CD4-positive, alpha-beta T cell (primary cell): ENCODE measurements at regions not wholly inside any gene's neighbourhood (a gene's known extent, or its start where the extent isn't known, plus 50 kb on each side); places are given as distances from the start of the nearest gene placed in this dataset.

ENCODE experiments used
- ATAC-seq: fragments of 200-7000 bp; cut with Tn5 transposase; one replicate; pipeline ENCODE4 v1.10.0; 2022; ENCODE audit warnings: mild to moderate bottlenecking; ENCODE audit not compliant: poor library complexity
- CTCF ChIA-PET: fragments of 350-600 bp; sonication (Branson Sonifier 250); formaldehyde crosslinking; loops from one replicate; lab custom pipeline; 2021; ENCODE audit warnings: antibody characterized with exemption, inconsistent platforms; lab: Charles Lee
- POLR2A ChIA-PET: fragments of 350-600 bp; sonication (Branson Sonifier 250); formaldehyde crosslinking; loops from one replicate; lab custom pipeline; 2021; ENCODE audit warnings: antibody characterized with exemption, inconsistent platforms; lab: Charles Lee
- DNase-seq, 14 experiments: peaks; one replicate each; pipeline ENCODE4 v3.0.0-alpha.2; 2013 to 2020; ENCODE audit warnings: mixed read lengths in 2 of 14
- H3K27ac ChIP-seq, 2 donors: one replicate each; pipeline versions ENCODE4 v1.5.1 to v1.7.0; 2013; ENCODE audit warnings: low read length in 2 of 2, low read depth in 1 of 2, mild to moderate bottlenecking in 1 of 2
- H3K27me3 ChIP-seq, 2 experiments: 1 replicate in 1 of 2; 2 replicates in 1 of 2; pipeline versions ENCODE4 v1.6.1 to v1.7.0; 2013; ENCODE audit warnings: low read length in 2 of 2, control low read depth in 1 of 2, mild to moderate bottlenecking in 1 of 2, moderate library complexity in 1 of 2; ENCODE audit not compliant: insufficient read depth in 2 of 2, control insufficient read depth in 1 of 2
- H3K36me3 ChIP-seq: one replicate; pipeline ENCODE4 v1.6.1; 2013; ENCODE audit warnings: low read length, control low read depth; ENCODE audit not compliant: insufficient read depth
- H3K4me1 ChIP-seq: one replicate; pipeline ENCODE4 v1.6.1; 2013; ENCODE audit warnings: low read length, control low read depth; ENCODE audit not compliant: insufficient read depth
- H3K4me3 ChIP-seq: one replicate; pipeline ENCODE4 v1.5.1; 2013; ENCODE audit warnings: mild to moderate bottlenecking, low read length, moderate library complexity
- H3K9me3 ChIP-seq, 2 experiments: 1 replicate in 1 of 2; 2 replicates in 1 of 2; pipeline versions ENCODE4 v1.6.1 to v1.7.0; 2013; ENCODE audit warnings: low read length in 2 of 2, mild to moderate bottlenecking in 2 of 2, control low read depth in 1 of 2, moderate library complexity in 1 of 2; ENCODE audit not compliant: control insufficient read depth in 1 of 2, insufficient read depth in 1 of 2
- H3K27ac Mint-ChIP-seq: one replicate; pipeline ENCODE4 v1.8.0; 2020; ENCODE audit warnings: mixed read lengths
- H3K27me3 Mint-ChIP-seq: one replicate; pipeline ENCODE4 v1.8.0; 2021; ENCODE audit warnings: mixed read lengths
- H3K36me3 Mint-ChIP-seq: one replicate; pipeline ENCODE4 v1.8.0; 2021; ENCODE audit warnings: low read depth, mixed read lengths
- H3K4me1 Mint-ChIP-seq: one replicate; pipeline ENCODE4 v1.8.0; 2021; ENCODE audit warnings: low read depth, mixed read lengths
- H3K4me3 Mint-ChIP-seq: one replicate; pipeline ENCODE4 v1.8.0; 2020; ENCODE audit warnings: mild to moderate bottlenecking, mixed read lengths
- H3K9me3 Mint-ChIP-seq: one replicate; pipeline ENCODE4 v1.8.0; 2020; ENCODE audit warnings: mixed read lengths
- intact Hi-C, 2 experiments: fragments of 100-400 bp; cut with DNase I in 1 of 2; cut with micrococcal nuclease in 1 of 2; formaldehyde crosslinking; loops; one replicate each; pipeline versions ENCODE4 v1.15.1 to v1.9.0; 2023 to 2025; cut with DNase I, micrococcal nuclease
- TF ChIP-seq, protein P1 (sequence below): fragments of 200-600 bp; IDR thresholded peaks from one replicate; pipeline ENCODE4 v1.8.0; 2022; ENCODE audit warnings: antibody characterized with exemption, mild to moderate bottlenecking

GRCh38 chr15:53447053-53447574 lies 312.3 kb downstream of the WDR72 start:
- peaks cover 3% of the 10 kb centered on the region for H3K27me3 Mint-ChIP-seq
- H3K4me1 ChIP-seq, result no peaks in the 10 kb centered on the region
- H3K36me3 ChIP-seq, result no peaks in the 10 kb centered on the region
- no peaks in the 10 kb centered on the region for H3K4me1 Mint-ChIP-seq
- no peaks in the 10 kb centered on the region for H3K36me3 Mint-ChIP-seq
- ChIA-PET POLR2A (no interaction called here), CTCF (no interaction called here)
- H3K4me3 ChIP-seq, result no peak overlapping the region
- H3K27me3 ChIP-seq, result no peaks in the 10 kb centered on the region
- TF ChIP-seq, protein P1, sequence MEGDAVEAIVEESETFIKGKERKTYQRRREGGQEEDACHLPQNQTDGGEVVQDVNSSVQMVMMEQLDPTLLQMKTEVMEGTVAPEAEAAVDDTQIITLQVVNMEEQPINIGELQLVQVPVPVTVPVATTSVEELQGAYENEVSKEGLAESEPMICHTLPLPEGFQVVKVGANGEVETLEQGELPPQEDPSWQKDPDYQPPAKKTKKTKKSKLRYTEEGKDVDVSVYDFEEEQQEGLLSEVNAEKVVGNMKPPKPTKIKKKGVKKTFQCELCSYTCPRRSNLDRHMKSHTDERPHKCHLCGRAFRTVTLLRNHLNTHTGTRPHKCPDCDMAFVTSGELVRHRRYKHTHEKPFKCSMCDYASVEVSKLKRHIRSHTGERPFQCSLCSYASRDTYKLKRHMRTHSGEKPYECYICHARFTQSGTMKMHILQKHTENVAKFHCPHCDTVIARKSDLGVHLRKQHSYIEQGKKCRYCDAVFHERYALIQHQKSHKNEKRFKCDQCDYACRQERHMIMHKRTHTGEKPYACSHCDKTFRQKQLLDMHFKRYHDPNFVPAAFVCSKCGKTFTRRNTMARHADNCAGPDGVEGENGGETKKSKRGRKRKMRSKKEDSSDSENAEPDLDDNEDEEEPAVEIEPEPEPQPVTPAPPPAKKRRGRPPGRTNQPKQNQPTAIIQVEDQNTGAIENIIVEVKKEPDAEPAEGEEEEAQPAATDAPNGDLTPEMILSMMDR, result no peak
- DNase-seq (no peak), ATAC-seq (no peak)
- intact Hi-C loops, result no loop called here
- no peaks in the 10 kb centered on the region for H3K9me3 Mint-ChIP-seq
- H3K27ac Mint-ChIP-seq, result no peak overlapping the region
- no peak overlapping the region for H3K4me3 Mint-ChIP-seq
- H3K9me3 ChIP-seq, result no peaks in the 10 kb centered on the region
- H3K27ac ChIP-seq, result no peak overlapping the region

DNA sequence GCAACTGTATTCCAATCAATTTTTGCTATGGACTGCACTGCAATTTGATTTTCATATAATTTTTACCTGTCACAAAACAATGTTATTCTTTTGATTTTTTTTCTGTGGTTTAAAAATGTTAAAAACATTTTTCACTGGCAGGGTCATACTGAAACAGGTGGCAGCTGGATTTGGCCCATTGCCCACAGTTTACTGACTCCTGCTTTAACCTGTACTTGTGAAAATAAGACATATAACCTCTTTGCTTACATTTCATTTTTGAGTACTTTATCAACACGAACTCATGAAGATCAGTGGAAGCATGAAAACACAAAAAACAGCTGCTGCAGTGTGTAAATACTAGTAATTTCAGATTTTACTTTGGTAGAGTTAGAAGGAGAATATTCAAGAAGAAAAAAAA lies 313.1 kb downstream of the WDR72 start:
- H3K27ac Mint-ChIP-seq, result no peak overlapping the region
- Histone ChIP-seq H3K4me1 (no peaks in the 10 kb centered on the region), H3K36me3 (no peaks in the 10 kb centered on the region), H3K4me3 (no peak overlapping the region), H3K27me3 (no peaks in the 10 kb centered on the region), H3K9me3 (no peaks in the 10 kb centered on the region), H3K27ac (no peak overlapping the region)
- DNase-seq (no peak), ATAC-seq (no peak)
- ChIA-PET CTCF (no interaction called here), POLR2A (no interaction called here)
- TF ChIP-seq, protein P1, result no peak
- H3K27me3 Mint-ChIP-seq, result peaks cover 3% of the 10 kb centered on the region
- no peaks in the 10 kb centered on the region for H3K4me1 Mint-ChIP-seq
- intact Hi-C loops, result no loop called here
- H3K4me3 Mint-ChIP-seq, result no peak overlapping the region
- no peaks in the 10 kb centered on the region for H3K9me3 Mint-ChIP-seq
- H3K36me3 Mint-ChIP-seq, result no peaks in the 10 kb centered on the region

GRCh38 chr15:53445531-53445930 lies 313.9 kb downstream of the WDR72 start:
- Mint-ChIP-seq H3K4me3 (no peak overlapping the region), H3K27ac (no peak overlapping the region)
- POLR2A ChIA-PET, result no interaction called here

More at GRCh38 chr15:53445531-53445930, 313.9 kb downstream of the WDR72 start:
- intact Hi-C loops, result no loop called here
- no peaks in the 10 kb centered on the region for H3K9me3 ChIP-seq
- no peak for DNase-seq
- CTCF ChIA-PET, result no interaction called here
- no peak overlapping the region for H3K4me3 ChIP-seq
- Mint-ChIP-seq H3K27me3 (peaks cover 3% of the 10 kb centered on the region), H3K36me3 (no peaks in the 10 kb centered on the region), H3K9me3 (no peaks in the 10 kb centered on the region), H3K4me1 (no peaks in the 10 kb centered on the region)
- no peak overlapping the region for H3K27ac ChIP-seq
- no peak for ATAC-seq
- H3K4me1 ChIP-seq, result no peaks in the 10 kb centered on the region
- no peaks in the 10 kb centered on the region for H3K27me3 ChIP-seq
- TF ChIP-seq, protein P1, result no peak
- no peaks in the 10 kb centered on the region for H3K36me3 ChIP-seq
